Subcutaneous abdominal adipose tissue (tissue), 5 donors: ENCODE measurements at regions not wholly inside any gene's neighbourhood (a gene's known extent, or its start where the extent isn't known, plus 50 kb on each side); places are given as distances from the start of the nearest gene placed in this dataset.

Experiments used
- H3K27ac ChIP-seq: one replicate; pipeline ENCODE4 v1.7.0; 2013; ENCODE audit warnings: low read depth, mild to moderate bottlenecking, inconsistent platforms, low read length, moderate library complexity
- H3K27me3 ChIP-seq, 5 donors: one replicate each; pipeline ENCODE4 v1.7.0; 2013; ENCODE audit warnings: low read length in 5 of 5, inconsistent platforms in 1 of 5; ENCODE audit not compliant: control insufficient read depth in 5 of 5, insufficient read depth in 4 of 5
- H3K36me3 ChIP-seq, 5 donors: one replicate each; pipeline ENCODE4 v1.7.0; 2013; ENCODE audit warnings: low read length in 5 of 5; ENCODE audit not compliant: control insufficient read depth in 5 of 5, insufficient read depth in 5 of 5
- H3K4me1 ChIP-seq, 5 donors: one replicate each; pipeline ENCODE4 v1.7.0; 2013; ENCODE audit warnings: low read length in 5 of 5, mild to moderate bottlenecking in 3 of 5, moderate library complexity in 1 of 5; ENCODE audit not compliant: control insufficient read depth in 5 of 5, insufficient read depth in 5 of 5
- H3K4me3 ChIP-seq, 5 donors: one replicate each; pipeline ENCODE4 v1.7.0; 2013; ENCODE audit warnings: low read length in 5 of 5, low read depth in 1 of 5
- H3K9ac ChIP-seq, 5 donors: one replicate each; pipeline ENCODE4 v1.7.0; 2013; ENCODE audit warnings: low read length in 5 of 5, mild to moderate bottlenecking in 4 of 5, moderate library complexity in 3 of 5
- H3K9me3 ChIP-seq, 5 donors: one replicate each; pipeline ENCODE4 v1.7.0; 2013; ENCODE audit warnings: low read length in 5 of 5; ENCODE audit not compliant: control insufficient read depth in 5 of 5
- donor health status: healthy.
- donor health status: healthy.
- donor health status: healthy.
- donor health status: healthy.
- donor health status: healthy.

DNA sequence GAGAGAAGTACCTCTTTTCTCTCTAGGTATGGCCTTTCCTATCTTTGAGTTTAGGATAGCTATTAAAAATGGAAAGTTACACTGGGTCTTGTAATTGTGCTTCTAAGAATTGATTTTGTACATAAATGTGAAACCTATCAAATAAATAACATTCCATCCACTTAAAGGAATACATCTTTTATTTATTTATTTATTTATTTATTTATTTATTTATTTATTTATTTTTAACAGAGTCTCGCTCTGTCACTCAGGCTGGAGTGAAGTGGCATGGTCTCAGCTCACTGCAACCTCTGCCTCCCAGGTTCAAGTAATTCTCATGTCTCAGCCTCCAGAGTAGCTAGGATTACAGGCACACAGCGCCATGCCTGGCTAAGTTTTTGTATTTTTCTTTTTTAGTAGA, 1114.0 kb upstream of the EEF2KMT start:
- H3K9ac ChIP-seq: no peak overlapping the region
- no peak overlapping the region for H3K4me3 ChIP-seq
- no peaks in the 10 kb centered on the region for H3K36me3 ChIP-seq
- H3K27ac ChIP-seq: no peak overlapping the region
- H3K27me3 ChIP-seq: no peaks in the 10 kb centered on the region
- peaks cover 0 to 4% (median 0%) of the 10 kb centered on the region in 5 donors for H3K9me3 ChIP-seq
- no peaks in the 10 kb centered on the region for H3K4me1 ChIP-seq

DNA sequence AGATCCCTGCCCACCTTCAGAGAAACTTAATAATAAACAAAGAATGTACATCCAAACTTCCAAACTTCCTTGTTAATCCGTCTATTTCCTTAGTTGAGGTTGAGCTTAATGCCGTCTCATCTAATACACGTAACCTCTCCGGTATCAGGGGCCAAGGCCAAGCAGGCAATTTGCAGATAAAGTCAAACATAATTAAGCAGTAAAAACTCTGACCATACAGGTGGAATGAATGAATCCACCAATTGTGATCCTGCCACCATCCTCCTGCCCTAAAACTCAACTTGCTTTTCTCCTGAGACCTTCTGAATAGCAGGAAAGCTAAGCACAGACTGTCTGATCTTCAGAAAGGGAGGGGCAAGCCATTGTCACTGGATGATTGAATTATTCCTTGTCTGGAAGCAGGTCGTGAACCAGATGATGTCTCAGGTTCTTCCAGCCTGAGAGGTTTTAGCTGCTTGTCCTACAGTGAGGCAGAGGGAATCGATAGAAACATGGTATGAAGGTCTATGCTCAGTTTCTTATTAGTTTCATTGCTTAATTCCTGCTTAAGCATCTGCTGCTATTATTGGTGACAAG, 1111.8 kb upstream of the EEF2KMT start:
- Histone ChIP-seq H3K27me3 (no peaks in the 10 kb centered on the region), H3K4me3 (no peak overlapping the region), H3K9ac (no peak overlapping the region), H3K4me1 (no peaks in the 10 kb centered on the region), H3K27ac (no peak overlapping the region), H3K9me3 (no peaks in the 10 kb centered on the region), H3K36me3 (no peaks in the 10 kb centered on the region)

DNA sequence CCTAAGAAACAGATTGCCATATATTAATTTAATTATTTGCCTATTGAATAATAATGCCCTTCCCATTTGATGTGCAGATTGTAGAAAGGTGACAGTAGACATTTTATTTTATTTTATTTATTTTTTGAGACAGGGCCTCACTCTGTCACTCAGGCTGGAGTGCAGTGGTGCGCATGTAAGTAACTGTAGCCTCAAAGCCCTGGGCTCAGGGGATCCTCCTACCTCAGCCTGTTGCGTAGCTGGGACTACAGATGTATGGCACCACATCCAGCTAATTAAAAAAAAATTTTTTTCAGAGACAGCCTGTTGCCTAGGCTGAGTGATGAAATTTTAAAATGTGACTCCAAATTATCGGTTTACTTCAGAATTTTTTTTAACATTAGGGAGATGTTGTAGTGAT, 1110.0 kb upstream of the EEF2KMT start:
- H3K27me3 ChIP-seq: no peaks in the 10 kb centered on the region
- peaks cover 0 to 3% (median 0%) of the 10 kb centered on the region in 5 donors for H3K9me3 ChIP-seq
- H3K27ac ChIP-seq: no peak overlapping the region
- no peaks in the 10 kb centered on the region for H3K4me1 ChIP-seq
- no peak overlapping the region for H3K9ac ChIP-seq
- no peaks in the 10 kb centered on the region for H3K36me3 ChIP-seq
- H3K4me3 ChIP-seq: no peak overlapping the region

DNA sequence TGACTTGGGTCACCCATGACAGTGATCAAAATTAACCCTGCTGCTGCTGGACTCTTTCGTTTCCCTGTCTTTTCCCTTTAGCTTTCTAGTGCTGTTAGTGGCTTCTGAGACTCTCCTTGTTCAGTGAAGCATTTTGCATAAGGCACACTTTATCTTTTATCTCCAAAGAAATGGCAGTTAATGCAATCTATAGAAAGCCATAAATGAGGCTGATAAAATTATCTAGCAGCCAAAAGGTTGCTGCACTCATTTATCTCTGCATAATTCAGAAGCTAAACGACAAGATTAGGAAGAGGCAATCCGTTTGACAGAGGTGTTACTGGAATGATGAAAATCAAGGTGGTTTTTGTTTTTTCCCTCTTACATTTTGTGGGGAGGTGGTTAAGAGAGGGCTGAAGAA, 1109.5 kb upstream of the EEF2KMT start:
- H3K9me3 ChIP-seq: peaks cover 0 to 3% (median 0%) of the 10 kb centered on the region in 5 donors
- no peaks in the 10 kb centered on the region for H3K27me3 ChIP-seq
- H3K27ac ChIP-seq: no peak overlapping the region
- H3K36me3 ChIP-seq: no peaks in the 10 kb centered on the region
- no peak overlapping the region for H3K4me3 ChIP-seq
- H3K9ac ChIP-seq: no peak overlapping the region
- H3K4me1 ChIP-seq: no peaks in the 10 kb centered on the region

DNA sequence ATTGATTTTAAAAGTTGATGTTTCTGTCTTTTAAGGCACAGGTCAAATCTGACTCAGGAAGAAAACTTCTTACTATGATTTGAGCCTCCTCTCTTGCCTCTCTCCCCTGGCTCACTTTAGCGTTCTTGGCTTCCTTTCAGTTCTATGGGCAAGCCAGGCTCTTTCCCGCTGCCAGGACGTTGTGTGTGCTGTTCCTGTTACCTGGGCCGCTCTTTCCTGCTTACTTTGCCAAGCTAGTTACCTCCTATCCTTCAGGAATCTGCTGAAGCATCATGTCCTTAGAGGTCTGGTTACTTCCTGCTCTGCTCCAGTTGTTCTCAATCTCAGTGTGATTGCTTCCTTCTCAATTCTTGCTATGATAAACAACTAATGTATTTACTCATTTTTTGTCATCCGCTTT, 1108.5 kb upstream of the EEF2KMT start:
- no peaks in the 10 kb centered on the region for H3K4me1 ChIP-seq
- H3K27me3 ChIP-seq: no peaks in the 10 kb centered on the region
- peaks cover 0 to 3% (median 0%) of the 10 kb centered on the region in 5 donors for H3K9me3 ChIP-seq
- no peak overlapping the region for H3K4me3 ChIP-seq
- no peak overlapping the region for H3K27ac ChIP-seq
- H3K9ac ChIP-seq: no peak overlapping the region
- H3K36me3 ChIP-seq: no peaks in the 10 kb centered on the region

DNA sequence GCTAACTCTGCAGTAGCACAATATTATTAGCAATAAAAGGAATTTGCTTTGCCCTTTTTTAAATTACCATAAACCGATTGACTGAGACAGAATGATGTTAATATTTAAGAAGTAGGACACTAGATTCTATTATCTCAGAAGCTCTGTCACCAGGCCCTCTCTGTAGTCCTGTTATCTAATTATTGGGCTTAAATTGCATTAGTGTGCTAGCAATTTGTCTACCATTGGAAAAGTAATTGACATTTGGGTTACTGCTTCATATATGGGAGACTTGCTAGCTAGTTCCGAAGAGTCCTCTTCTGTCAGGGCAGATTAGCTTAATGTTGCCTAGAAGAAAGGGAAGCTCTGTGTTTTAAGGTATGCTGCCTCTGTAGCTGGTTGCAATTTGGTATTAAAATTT, 1107.3 kb upstream of the EEF2KMT start:
- Histone ChIP-seq H3K4me3 (no peak overlapping the region), H3K4me1 (no peaks in the 10 kb centered on the region), H3K9ac (no peak overlapping the region), H3K27ac (no peak overlapping the region), H3K27me3 (no peaks in the 10 kb centered on the region), H3K36me3 (no peaks in the 10 kb centered on the region), H3K9me3 (peaks cover 0 to 3% (median 0%) of the 10 kb centered on the region in 5 donors)

DNA sequence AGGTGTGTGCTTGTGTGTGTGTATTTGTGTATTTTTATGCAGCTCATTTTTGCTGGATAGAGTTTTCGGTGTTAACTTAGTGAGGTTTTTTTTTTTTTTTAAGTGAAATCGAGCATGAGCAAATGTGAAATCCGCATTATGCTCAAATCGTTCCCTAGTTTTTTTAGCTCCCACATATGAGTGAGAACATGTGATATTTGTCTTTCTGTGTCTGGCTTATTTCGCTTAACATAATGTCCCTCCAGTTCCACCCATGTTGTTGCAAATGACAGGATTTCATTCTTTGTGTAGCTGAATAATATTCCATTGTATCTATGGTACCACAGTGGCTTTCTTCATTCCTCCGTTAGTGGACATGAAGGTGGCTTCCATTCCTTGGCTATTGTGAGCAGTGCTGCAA, 1103.3 kb upstream of the EEF2KMT start:
- no peak overlapping the region for H3K9ac ChIP-seq
- no peaks in the 10 kb centered on the region for H3K27me3 ChIP-seq
- H3K36me3 ChIP-seq: no peaks in the 10 kb centered on the region
- no peaks in the 10 kb centered on the region for H3K4me1 ChIP-seq
- no peak overlapping the region for H3K4me3 ChIP-seq
- H3K9me3 ChIP-seq: peaks cover 0 to 3% (median 0%) of the 10 kb centered on the region in 5 donors
- no peak overlapping the region for H3K27ac ChIP-seq

DNA sequence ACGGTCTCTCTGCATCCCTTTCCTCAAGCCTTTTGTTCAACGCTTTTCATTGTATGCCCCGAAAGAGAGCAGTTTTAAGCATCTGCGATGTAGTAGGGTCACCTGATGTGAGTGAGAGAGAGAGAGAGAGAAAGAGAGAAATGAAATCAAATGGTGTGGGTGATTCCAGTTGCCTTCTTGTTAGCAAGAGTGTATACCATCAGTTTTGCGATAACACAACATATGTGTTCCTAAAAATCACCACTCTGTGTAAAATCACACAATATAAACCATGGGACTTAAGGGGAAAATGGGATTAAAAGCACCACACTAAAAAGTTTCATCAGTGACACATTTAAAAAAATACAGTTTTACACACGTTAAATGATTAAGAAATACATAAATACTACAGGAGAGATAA, 1102.7 kb upstream of the EEF2KMT start:
- no peaks in the 10 kb centered on the region for H3K36me3 ChIP-seq
- no peaks in the 10 kb centered on the region for H3K27me3 ChIP-seq
- H3K9ac ChIP-seq: no peak overlapping the region
- no peaks in the 10 kb centered on the region for H3K4me1 ChIP-seq
- no peak overlapping the region for H3K27ac ChIP-seq
- H3K4me3 ChIP-seq: no peak overlapping the region
- H3K9me3 ChIP-seq: peaks cover 0 to 3% (median 0%) of the 10 kb centered on the region in 5 donors

DNA sequence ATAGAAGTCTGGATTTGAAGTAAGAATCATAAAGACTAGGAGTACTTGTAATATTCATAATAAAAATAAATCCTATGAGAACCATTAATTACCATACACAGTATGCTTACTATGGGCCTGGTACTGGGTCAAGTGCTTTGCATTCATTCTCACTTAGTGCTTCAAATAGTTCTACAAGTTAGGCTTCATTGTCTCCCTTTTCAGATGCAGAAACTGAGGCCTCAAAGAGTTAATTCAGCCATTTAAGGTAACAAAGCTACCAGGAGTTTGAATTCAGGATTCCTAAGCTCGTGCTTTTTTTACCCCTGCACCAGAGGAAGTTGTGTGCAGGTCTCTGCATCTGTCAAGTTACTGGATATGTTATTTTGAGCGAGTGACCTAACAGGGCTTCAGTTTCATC, 1098.4 kb upstream of the EEF2KMT start:
- H3K27ac ChIP-seq: no peak overlapping the region
- peaks cover 0 to 5% (median 0%) of the 10 kb centered on the region in 5 donors for H3K9me3 ChIP-seq
- no peaks in the 10 kb centered on the region for H3K4me1 ChIP-seq
- no peak overlapping the region for H3K9ac ChIP-seq
- H3K4me3 ChIP-seq: no peak overlapping the region
- no peaks in the 10 kb centered on the region for H3K36me3 ChIP-seq
- H3K27me3 ChIP-seq: no peaks in the 10 kb centered on the region

DNA sequence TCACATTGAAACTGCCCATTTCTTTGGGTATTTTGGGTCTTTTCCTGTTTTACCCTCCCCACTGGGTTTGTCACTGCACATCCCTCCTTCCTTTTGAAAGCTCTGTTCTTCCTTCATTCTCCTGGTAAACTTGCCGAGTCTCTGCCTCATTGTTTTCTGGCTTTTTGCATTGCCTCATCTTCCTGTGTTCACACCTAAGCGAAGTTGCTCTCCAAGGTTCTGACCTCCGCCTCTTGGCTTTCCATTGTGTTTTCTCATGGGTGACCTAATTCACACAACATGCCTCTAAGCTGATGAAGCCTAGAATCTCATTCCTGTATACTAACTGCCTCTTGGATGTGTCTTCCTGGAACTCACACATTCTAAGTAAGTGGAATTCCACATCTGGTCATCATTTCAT, 1096.1 kb upstream of the EEF2KMT start:
- H3K9me3 ChIP-seq: peaks cover 0 to 5% (median 0%) of the 10 kb centered on the region in 5 donors

DNA sequence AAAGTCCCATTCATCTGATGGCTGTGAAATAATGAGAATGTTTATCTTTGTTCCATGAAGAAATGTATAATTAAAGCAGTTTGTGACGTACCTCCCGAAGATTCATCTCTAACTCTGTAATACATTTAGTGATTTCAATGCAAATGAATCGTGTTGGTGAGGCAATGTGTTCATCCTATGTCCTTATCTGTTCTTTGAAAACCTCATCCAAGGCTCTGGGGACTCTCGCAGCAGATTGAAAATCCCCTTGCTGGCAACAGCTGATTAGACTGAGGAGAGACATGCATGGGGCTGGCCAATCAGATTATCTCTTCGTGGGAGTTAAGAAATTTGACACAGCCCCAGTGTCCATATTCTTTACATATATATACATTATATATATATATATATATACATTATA, 1095.4 kb upstream of the EEF2KMT start:
- Histone ChIP-seq H3K4me1 (no peaks in the 10 kb centered on the region), H3K9me3 (peaks cover 0 to 5% (median 0%) of the 10 kb centered on the region in 5 donors), H3K36me3 (no peaks in the 10 kb centered on the region), H3K27me3 (no peaks in the 10 kb centered on the region), H3K4me3 (no peak overlapping the region), H3K9ac (no peak overlapping the region), H3K27ac (no peak overlapping the region)

More for the DNA sequence above, 1096.1 kb upstream of the EEF2KMT start:
- Histone ChIP-seq H3K36me3 (no peaks in the 10 kb centered on the region), H3K27ac (no peak overlapping the region), H3K4me1 (no peaks in the 10 kb centered on the region), H3K9ac (no peak overlapping the region), H3K27me3 (no peaks in the 10 kb centered on the region), H3K4me3 (no peak overlapping the region)
